Activated T-cell treated with anti-CD3 and anti-CD28 coated beads for 4 hours (primary cell): ENCODE measurements at regions not wholly inside any gene's neighbourhood (a gene's known extent, or its start where the extent isn't known, plus 50 kb on each side); places are given as distances from the start of the nearest gene placed in this dataset.
A peak's percentile ranks its signal among the peaks of the same experiment; 100 is the strongest.
"Not testable (repeated sequence)": the region's sequence is repeated elsewhere in the genome, so short reads cannot be mapped to it uniquely, and the experiment has no call there.

Source experiments
- DNase-seq: peaks from one replicate; pipeline ENCODE4 v3.0.0-alpha.2; 2020

DNA sequence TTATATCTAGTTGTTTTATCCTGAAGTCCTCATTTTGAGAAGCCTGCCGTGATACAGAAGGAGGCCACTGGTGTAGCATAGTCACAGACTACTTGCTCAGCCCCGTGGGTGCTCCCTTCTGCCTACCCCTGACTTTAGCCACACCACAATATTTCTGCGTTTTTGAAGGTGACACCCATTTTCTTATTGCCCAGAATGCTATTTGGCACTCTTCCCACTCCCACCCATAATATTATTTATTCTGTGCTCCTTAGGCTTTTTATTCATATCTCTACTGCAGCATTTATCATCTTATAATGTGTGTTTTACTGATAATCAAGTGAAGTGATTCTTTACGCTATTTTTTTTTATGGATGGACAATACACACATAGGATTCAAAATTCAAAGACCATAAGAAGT lies 107.3 kb downstream of the OR2B2 start:
- DNase-seq, result no peak

DNA sequence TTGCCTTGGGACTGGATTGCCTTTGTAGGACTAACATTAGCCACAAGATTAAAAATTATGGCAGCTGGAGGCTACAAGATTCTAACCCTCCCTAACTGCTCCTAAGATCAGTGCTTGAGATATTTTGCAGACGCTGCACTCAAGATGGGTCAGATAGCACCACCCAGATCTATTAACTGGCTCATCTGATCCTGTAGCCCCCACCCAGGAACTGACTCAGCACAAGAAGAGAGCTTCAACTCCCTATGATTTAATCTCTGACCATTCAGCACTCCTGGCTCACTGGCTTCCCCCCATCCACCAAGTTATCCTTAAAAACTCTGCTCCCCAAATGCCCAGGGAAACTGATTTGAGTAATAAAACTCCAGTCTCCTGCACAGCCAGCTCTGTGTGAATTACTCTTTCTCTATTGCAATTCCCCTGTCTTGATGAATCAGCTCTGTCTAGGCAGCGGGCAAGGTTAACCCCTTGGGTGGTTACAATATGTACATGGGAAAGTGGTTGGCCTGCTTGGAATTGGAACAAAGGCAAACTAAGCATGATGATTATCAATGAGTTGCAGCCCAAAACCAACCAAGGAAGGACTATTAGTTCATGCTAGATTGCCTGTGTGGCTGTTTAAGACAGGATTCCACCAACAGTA lies 111.3 kb downstream of the OR2B2 start:
- DNase-seq, result no peak

DNA sequence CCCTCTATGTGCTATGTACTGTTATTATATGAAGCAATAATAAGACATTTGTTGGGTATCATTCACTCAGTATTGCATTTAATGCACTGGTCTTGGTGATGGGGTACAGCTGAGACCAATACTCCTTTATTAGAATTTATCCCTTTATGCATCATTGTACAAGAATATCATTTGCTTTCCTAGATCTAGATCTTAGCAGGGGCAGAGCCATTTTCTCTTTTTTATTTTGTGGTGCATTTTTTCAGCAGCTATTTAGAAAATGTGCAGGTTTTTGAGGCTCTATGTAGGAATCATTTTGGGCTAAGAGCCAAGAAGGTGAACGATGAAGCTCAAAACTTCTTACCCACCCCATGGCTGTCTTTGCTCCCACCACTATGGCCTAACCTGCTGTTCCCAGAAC lies 114.2 kb downstream of the OR2B2 start:
- DNase-seq, result no peak

DNA sequence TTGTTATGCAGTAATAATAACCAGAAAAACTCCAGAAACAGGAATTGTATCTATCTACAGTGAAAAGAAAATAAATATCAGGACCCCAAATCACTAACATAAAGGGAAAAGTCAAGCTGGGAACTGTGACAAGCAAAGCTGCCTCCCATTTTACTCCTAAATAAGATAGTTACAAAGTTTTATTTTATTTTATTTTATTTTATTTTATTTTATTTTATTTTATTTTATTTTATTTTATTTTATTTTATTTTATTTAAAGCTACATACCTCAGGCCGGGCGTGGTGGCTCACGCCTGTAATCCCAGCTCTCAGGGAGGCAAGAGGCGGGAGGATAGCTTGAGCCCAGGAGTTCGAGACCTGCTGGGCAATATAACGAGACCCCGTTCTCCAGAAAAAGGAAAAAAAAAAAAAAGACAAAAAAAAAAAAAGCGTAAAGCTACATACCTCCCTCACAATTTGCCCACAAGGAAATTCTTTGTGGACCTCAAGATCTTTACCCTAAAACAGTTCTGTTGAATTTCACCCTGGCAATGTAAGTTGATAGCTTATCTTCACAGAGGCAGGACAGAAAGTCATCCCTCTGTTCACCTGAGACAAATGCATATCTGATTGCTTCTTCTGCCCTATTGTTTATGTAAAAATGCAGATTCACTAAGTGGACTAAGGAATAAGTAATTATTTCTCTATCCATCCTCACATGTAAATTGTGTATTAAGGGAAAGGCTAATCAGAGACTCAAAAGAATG lies 115.3 kb downstream of the OR2B2 start:
- DNase-seq, result not testable (repeated sequence)

DNA sequence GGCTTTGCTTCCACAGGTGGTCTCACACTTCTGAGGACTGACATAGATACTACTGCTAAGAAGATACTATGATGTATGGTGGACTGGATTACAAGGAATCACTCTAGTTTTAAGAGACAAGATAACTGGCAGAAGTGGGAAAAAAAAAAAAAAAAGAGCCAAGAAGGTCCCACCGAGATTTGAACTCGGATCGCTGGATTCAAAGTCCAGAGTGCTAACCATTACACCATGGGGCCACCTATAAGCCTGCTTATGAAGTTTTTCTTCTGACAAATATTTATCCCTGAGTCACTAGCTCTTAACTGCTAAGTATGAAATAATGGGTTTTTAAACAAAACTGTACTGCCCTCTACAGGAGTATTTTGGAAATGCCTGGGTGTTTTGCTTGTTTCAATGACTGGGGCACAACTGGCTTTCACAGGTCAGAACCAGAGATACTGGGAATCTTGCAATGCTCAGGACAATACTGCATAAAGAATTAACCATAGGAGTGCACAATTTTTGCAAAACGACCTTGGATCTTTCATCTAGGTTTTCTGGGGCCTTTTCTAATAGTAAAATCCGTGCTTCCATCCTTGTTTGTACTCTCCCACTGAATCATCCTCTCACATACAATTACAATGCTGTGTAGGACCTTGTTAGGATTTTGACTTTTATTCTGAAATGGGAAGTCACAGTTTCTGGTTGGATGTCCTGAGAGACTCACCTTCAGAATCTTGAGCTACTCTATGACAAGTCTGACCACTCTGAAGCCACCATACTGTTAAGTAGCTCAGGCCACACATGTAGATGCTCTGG lies 116.3 kb downstream of the OR2B2 start:
- DNase-seq, result peak; percentile 66

DNA sequence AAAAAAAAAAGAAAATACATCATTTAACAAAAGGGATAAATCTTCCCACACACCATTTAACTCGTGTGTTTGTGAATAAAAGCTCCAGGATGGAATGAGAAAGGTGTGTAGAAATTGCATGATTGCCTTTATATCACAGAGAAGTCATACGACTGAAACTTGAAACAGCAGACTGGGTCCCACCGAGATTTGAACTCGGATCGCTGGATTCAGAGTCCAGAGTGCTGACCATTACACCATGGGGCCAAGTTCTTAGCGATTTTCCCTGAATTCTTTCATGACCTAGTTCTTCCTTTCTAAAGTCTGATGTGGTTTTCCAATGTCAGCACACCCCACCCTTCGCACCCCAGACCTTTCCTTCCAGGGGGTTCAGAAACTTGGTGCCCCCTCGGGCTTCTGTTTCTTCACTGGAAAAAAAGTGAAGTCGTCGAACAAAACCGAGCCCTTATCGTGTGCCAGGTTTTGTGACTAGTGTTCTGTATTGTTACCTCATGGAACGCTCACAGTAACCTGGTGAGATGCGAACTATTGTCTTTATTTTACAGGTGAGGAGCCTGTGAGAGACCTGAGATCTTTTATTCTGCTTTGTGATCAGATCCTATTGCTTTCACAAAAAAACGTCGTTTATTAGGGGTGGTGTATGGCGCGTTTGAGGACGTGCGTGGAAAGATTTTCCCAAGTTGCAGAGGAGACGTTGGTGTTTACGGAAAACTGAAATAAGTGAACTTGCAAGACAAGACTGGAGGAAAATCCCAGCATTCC lies 120.8 kb downstream of the OR2B2 start:
- no peak for DNase-seq

DNA sequence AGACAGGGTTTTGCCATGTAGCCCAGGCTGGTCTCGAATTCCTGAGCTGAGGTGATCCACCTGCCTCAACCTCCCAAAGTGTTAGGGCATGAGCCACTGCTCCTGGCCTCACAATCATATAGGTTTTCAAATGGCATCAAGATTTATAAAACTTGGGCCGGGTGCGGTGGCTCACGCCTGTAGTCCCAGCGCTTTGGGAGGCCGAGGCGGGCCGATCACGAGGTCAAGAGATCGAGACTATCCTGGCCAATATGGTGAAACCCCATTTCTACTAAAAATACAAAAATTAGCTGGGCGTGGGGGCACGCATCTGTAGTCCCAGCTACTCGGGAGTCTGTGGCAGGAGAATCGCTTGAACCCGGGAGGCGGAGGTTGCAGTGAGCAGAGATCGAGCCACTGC lies 123.8 kb downstream of the OR2B2 start:
- not testable (repeated sequence) for DNase-seq

DNA sequence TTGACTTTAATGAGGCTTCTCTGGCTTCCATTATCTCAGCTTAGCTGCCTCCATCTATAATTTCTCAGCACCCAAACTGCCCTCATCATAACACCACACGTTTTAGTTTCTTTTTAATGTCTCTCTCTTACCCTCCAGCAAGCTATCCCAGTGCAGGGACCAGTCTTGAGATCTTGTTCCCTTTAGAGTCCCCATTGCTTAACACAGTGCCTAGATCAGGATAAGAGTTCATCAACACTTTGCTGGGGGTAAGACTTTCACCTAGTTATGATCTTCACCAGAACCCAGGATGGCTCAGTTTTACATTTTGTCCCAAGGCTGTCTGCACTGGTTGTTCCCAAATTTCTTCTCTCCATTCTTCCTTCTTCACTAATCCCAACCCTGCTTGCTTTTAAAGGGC lies 126.1 kb downstream of the OR2B2 start:
- DNase-seq, result no peak

DNA sequence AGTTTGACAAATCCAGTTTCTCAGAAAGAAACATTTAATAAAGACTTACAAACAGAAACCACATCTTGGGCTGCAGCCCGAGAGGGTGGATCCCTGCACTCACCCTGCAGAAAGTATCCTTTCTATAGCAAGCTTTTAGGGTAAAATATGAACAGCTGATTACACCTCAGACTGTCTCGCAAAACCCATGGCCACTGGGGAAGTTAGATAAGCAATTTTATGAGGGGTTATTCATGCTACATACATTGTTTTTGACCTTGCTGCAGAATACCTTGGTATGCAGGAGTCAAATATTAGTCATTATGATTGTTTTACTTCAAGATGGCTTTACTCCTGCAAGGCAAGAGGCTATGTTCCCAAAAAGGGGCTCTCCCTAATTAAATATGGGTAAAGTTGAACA lies 126.9 kb downstream of the OR2B2 start:
- DNase-seq, result no peak

DNA sequence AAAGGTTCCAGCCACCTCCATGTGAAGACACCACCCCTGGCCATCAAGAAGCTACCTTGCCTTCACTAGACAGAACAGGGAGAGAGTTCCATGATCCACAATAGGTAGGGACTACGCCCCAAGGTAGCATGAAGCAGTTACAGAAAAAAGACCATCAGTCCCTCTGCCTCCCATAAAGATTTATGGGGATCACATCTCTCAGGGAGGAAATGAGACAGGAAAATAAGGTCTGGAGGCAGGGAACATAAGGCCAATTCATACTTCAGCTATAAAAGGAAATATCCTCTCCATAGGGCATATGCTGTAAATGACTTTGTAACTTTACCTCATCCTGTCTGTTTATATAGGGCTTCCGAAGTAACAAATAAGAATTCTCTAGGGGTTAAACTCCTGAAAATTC lies 129.4 kb downstream of the OR2B2 start:
- no peak for DNase-seq

DNA sequence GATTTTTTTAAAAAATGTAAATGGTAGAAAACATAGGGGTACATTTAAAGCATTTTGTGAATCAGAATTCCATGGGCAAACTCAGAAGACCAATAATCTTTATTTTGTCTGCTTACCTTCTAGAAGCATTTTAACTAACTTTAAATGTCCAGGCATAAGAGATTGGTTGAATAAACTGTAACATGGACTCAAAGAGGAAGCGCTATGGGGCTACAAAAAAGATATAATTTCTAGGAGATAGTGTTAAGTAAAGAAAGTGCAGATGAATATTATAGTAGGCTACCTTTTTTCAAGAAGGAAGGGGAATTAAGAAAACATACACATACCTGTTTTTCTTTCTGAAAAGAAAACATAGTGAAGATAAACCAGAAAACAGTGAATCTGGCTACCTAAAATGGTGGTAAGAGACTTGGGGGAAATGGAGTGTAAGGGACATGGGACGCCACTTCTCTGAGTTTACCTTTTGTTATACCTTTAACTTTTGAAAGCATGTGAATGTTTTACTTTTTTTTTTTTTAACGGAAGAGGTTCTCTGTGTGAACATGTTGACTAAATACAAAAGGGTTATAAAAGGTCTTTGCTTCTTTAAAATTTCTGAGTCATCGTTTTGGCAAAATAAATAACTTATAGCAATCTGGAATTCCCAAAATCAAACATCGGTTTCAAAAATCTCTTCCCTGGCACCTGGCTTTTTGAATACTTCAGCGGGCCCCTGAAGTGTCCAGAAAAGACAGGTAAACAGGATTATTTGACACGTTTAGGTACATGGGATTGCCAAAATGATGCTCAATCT lies 133.4 kb downstream of the OR2B2 start:
- DNase-seq, result no peak

DNA sequence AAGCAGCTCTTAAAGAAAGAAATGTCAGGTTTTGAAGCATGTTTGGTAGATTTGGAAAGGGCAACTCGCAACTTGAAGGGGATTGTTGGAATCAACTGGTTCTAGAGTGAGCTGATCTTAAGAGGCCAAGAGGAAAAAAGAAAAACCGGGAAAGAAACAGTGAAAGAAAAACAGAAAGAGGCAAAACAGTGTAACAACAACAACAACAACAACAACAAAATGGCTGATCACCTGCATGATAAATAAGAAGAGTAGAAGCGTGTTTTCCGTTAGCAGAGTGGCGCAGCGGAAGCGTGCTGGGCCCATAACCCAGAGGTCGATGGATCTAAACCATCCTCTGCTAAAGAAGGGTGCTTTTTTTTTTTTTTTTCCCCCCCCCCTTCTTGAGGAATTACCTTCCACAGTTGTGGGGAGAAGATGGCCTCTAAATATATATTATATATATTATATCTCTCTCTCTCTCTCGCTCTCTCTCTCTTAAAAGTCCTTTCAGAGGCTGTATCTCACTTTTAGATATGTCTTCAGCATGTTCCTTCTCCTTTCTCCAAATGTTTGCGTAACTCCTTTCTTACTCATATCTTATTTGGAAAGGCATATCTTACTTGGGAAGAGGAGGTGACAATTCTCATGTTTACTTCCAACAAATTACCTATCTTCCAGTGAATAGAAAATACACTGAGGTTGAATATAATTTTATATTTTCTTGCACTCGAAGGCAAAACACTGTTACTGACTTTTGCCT lies 134.4 kb downstream of the OR2B2 start:
- no peak for DNase-seq

DNA sequence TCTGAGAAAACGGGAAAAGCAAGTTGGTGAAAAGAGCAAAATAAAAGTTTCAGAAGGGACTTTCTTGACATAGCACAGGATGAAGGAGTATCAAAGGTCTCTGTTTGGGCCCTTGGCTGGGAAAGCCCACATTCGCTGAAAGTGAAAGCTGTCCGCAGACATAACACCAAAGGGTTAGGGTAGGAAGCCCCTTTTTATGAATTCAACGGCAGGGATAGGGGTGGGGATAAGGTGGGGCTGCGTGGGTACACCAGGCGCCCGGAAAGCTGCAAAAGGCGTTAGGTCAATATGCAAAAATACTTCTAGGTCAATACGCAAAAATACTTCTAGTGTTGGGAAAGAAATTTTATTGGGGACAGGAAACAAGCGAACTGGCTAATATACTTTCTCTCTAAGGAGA lies 135.1 kb downstream of the OR2B2 start:
- DNase-seq, result no peak

DNA sequence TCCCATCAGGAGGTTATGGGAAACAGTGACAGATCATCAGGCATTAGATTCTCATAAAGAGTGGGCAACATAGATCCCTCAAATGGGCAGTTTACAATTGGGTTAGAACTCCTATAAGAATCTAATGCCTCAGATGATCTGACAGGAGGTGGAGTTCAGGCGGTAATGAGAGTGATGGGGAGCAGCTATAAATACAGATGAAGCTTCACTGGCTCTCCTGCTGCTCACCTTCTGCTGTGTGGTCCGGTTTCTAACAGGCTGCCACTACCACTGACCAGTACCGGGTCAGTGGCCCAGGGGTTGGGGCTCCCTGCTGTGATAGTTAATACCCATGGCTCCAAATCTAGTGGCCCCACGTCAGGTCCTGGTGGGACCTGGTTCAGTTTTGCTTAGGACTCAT lies 135.7 kb downstream of the OR2B2 start:
- DNase-seq, result no peak

DNA sequence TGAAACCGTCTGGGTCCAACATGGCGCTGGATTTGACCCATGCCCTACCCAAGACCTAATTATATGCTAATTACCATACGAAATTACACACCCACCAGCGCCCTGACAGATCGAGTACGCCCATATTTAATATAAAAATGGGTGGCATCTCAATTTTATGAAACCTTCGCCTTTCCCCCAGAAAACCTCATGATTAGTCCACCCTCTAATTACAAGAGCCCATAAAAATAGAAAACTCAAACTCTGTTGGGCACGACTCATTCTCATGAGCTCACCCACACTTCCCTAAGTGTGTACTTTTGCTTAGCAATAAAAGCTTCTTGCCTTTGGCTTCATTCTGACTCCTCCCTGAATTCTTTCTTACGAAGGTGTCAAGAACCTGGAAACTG lies 136.4 kb downstream of the OR2B2 start:
- DNase-seq, result no peak

DNA sequence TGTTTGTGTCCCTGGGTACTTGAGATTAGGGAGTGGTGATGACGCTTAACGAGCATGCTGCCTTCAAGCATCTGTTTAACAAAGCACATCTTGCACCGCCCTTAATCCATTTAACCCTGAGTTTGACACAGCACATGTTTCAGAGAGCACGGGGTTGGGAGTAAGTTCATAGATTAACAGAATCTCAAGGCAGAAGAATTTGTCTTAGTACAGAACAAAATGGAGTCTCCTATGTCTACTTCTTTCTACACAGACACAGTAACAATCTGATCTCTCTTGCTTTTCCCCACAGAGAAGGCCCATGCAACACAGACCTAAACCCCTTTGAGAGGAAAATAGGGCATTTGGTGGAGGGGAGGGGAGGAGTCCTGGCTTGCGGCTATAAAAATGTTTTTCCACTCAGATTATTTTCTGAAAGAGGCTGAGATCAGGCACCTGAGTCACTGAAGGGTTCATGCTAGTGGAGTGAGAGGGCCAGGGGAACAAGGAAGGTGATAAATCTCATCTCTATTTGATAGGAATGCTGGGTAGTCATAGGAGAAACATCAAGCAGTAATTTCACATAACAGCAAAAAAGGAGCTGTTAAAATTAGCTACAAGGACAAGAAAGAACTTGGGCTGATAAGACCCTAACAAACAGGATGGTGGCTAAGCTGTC lies 136.9 kb downstream of the OR2B2 start:
- DNase-seq, result not testable (repeated sequence)

DNA sequence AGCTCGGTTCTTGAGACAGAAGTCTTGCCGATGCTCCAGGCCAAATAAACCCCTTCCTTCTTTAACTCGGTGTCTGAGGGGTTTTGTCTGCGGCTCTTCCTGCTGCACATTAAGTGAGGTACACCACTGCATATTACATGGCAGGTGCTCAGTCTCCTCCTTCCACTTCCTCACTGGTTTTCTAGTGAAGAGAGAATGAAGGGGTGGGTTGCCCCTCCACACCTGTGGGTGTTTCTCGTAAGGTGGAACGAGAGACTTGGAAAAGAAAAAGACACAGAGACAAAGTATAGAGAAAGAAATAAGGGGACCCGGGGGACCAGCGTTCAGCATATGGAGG lies 138.0 kb downstream of the OR2B2 start:
- not testable (repeated sequence) for DNase-seq

DNA sequence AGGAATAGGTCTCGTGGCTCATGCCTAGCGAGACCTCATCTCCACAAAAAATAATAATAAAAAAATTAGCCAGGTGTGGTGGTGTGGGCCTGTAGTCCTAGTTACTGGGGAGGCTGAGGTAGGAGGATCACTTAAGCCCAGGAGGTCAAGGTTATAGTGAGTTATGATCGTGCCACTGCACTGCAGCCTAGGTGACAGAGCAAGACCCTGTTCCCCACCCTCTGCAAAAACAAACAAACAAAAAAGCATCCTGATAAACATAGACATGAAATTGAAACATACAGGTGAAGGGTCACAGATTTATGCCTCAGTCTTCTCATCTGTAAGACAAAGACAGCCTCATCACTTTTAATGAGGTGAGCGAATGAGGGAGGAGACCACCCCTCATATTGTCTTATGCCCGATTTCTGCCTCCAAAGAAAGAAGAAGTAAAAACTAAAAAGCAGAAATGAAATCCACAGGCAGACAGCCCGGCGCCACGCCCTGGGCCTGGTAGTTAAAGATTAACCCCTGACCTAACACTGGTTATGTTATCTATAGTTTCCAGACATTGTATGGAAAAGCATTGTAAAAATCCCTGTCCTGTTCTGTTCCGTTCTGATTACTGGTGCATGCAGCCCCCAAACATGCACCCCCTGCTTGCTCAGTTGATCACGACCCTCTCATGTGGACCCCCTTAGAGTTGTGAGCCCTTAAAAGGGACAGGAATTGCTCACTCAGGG lies 138.5 kb downstream of the OR2B2 start:
- DNase-seq, result not testable (repeated sequence)

DNA sequence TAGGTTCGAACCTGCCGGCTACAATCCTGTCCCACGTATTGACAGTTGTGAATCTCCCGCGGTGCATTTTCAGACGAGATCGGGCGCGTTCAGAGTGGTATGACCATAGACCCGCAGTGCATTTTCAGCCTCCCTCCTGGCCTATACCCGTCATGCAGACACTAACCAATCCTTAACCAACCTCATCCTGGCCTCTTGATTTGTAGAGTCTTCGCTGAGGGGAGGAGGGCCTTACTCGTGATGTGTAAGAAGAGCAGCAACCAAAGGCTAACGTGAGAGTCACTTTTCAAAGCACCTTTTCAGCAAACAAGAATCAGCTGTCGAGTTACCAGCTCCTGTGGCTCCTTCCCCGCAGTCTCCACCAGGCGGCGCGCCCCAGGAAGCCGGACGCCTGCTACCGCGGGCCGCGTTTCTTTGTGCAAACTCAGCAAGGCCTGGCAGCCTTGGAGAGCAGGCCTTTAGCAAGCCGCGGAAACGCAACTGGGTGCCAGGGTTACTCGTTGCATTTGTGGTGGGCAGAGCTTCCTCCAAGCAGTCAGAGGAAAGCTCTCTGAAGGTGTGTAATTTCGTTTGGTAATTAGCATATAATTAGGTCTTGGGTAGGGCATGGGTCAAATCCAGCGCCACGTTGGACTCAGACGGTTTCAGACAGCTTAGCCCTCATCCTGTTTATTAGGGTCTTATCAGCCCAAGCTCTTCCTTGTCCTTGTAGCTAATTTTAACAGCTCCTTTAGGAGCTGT lies 139.8 kb downstream of the OR2B2 start:
- peak; percentile 76 for DNase-seq

DNA sequence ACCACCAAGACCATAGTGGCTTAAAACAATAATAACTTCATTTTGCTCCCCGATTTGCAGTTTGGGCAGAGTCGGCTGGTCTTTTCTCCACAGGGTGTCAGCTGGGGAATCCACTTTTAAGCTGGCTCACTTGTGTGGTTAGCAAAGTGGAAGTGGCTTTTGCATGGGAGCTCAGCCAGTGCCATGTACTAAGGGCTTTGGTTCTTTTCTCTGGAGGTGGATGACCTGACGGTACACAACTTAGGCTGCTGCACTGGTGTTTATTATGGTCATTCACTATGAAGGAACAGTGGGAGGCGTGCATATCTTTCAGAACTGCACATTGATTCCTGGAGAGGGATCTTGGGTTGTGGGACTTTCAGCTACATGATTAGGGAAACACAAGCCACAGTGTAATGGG lies 141.0 kb downstream of the OR2B2 start:
- no peak for DNase-seq
